NCI-H146 treated with DMSO at 0.1 percent for 48 hours (cell line): ENCODE measurements at regions not wholly inside any gene's neighbourhood (a gene's known extent, or its start where the extent isn't known, plus 50 kb on each side); places are given as distances from the start of the nearest gene placed in this dataset.

Source experiments
- DNase-seq: peaks from one replicate; lab custom pipeline; 2025; ENCODE audit not compliant: unreplicated experiment; lab: John Stamatoyannopoulos, UW

DNA sequence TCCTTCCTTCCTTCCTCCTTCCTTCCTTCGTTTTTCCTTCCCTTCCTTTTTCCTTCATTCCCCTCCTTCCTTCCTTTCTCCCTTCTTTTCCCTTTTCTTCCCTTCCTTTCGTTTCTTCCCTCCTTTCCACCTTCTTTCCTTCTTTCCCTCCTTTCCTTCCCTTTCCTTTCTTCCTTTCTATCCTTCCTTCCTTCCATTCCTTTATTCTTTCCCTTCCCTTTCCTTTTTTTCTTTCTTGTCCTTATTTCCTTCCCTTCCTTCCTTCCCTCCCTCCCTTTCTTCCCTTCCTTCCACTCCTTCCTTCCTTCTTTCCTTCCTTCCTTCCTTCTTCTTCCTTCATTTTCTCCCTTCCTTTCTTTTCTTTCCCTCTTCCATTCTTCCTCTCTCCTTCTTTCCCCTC lies 394.6 kb downstream of the GABRB3 start:
- DNase-seq = no peak

DNA sequence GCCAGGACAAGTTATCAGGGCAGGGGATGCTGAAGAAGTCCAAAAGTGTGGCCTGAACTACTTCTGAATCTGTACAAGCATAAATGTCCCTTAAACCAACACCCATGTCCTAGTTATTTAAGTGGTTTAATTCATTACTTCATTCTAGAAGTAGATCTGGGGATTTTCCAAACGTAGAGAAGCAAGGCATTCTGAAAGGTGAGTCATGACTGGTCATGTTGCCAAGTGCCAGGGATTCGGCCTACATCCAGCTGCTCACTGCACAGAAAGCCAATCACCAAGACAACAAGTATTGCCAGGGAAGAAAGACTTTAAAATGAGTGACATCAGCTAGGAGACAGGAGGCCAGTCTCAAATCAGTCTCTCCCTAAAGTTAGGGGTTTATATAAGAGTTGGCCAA lies 396.6 kb downstream of the GABRB3 start:
- DNase-seq = no peak

DNA sequence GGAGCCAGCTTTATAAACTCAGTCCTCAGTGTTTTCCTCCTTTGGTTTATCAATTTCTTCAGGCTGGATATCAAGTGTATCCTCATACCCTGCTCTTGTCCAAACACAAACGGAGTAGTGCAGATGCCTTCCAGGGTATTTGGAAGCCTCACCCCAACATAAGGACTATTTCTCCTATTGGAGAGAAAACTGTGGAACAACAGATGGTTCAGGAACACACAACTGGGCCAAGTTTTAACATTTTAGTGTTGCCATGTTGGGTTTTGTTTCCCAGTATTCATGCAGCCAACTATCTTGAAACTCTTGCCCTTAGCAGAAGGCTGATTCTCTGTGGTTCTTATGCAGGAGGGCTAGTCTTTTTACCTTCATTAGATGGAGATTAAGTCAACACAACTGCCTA lies 398.1 kb downstream of the GABRB3 start:
- DNase-seq = no peak

DNA sequence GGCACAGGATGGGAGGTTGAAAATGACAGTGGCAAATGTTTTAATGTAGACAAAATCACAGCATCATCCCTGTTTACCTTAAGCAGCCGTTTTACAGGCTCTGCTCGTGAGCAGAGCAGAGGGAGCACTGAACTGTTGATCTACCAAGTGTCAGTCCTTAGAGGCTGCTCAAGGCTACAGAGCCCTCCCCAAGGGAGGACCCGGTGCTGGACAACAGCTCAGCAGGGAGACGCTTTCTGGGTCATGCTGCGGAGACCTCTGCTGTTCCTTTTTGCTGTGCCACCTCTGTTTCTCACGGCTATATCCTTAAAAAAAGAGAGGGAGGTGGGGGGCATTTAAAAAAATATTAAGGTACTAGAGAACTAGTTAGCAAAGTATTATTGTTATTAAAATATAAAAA lies 400.2 kb downstream of the GABRB3 start:
- no peak for DNase-seq

DNA sequence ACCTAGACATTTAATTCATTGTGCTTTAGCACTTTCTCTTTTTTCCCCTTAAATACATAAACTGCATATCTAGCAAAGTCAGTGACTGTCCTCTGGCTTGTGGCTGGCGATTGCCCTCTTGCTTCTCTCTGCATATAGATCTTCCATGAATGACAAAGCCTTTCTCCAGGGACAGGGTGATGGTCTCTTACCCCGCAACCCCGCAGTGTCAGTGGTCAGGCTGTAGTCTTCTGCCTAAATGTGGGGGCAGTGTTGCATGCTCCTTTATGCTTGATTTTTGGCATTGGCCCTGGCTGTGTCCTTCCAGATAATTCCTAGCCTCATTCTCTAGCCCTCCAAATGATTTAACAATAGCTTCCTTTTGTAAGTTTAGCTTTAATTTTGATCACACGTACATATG lies 407.8 kb downstream of the GABRB3 start:
- DNase-seq = no peak

DNA sequence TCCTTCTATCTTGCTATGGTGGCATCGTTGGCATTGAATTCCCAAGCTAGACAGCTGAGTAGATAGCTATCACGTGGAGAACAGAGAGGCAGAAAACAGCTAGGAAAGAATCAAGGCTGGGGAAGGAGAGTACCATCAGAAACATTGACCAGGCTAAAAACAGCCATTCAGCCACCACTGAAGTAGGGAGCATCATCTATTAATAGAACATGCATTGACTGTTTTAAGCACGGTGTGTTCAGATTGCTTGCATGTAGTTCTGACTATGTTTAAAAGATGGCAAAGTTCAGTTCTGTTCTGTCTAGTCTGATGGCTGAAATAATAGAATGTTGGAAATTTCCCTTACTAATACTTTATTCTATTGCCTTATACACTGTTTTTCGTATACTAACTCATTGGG lies 413.0 kb downstream of the GABRB3 start:
- no peak for DNase-seq

DNA sequence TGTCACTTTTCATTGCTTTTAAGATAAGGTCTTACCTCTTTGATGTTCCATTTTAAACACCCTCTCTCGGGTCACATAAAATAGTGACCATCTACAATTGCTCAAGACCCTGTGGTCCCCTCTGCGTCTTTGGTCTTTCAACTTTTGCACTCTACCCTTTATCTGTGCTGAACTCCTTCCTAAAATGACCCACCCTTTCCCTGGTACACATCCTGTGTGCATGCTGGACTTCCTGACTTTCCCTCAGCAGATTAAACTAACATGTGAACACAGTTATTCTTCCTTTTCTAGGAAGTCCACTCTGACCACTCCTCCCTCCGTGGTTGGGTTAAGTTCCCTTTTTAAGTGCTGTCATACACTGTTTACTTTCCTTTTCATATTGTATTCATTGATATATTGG lies 414.2 kb downstream of the GABRB3 start:
- no peak for DNase-seq

DNA sequence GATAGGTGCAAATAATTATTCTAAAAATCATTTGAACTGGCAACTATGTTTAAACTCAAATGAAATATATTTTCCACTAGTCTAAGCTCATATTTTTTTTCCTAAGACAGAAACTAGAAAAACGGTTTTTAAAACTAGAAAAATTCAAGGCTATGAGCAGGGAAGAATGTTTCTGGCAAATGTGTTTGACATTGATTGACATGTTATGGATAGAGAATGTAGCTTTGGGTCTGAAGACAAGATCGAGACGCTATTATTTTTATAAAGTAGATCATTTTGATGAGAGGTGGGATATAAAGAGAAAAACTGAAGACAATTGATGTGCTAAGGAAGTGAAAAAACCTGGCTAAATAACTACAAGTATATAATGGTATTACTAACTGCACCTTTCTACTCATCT lies 415.2 kb downstream of the GABRB3 start:
- no peak for DNase-seq

DNA sequence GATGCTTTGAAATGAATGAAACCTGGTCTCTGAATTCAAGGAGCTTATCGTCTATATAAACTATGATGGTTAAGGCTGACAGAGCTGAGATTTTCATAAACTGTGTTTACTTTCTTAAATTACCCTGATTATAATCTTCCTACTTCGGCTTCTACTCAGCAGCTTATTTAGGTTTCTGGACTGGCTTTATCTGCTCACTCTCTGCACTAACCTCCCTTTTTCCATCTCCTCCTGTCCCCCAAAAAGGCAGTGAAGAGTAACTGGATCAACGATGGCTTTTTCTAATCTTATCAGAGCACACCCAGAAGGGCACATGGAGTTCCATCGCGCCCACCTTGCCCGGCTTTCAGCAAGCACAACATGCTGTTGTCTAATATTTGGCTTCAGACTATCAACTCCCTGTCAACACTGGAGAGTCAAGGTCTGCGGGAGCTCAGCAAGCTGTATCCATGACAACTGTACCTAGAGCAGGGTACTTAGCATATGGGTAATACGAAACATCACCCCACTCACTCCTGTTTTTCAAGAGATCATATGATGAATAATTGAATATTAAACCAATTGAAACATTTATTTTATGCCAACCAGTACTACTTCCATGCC lies 417.3 kb downstream of the GABRB3 start:
- DNase-seq = no peak

DNA sequence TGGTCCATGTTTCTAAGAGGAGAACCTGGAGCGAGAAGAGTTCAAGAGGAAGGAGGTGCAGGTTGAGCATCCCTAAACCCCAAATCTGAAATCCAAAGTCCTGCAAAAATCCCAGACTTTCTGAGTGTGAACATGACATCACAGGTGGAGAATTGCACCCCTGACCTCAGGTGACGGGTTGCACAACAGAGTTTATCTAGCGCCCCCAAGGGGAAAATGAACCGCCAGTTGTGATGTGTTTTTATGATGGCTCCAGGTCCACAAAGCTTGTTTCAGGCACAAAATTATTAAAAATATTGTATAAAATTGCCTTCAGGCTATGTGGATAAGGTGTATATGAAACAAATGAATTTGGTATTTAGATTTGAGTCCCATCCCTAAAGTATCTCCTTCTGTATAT lies 420.0 kb downstream of the GABRB3 start:
- no peak for DNase-seq

DNA sequence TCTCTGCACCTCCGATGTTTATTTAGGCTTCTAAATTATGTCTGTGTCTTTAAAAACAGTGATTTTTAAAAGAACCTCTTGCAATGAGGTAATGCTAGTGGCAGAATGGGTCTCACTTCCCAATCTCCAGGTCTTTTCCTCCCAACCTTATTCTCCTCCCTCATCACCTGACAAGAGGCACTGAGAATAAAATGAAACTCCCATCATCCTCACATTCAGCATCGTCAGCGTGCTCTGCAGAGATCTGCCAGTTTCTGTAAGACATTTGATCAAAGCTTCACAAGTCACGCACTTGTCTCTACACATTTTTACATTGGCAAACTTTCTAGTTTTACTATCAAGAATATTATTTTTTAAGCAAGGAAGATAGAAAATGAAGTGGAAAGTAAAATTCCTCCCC lies 420.5 kb downstream of the GABRB3 start:
- DNase-seq = no peak

DNA sequence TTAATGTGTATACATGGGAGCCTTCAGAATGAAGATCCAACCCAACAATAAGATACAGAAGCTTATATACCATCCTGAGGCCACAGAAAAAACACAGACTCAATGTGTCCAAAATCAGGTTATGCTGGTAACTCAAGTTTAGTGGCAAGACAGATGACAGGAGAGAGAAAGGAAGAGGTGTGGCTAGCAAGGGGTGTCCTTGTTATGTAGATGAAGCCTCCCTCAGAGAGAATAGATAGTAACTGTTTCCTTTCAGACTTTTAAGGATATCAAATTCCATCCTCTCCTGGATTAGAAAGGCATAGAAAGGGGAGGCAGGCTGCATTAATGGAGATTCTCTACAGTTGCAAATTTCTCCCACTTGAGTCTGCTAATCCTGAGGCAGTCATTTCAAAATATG lies 447.4 kb downstream of the GABRB3 start:
- no peak for DNase-seq

DNA sequence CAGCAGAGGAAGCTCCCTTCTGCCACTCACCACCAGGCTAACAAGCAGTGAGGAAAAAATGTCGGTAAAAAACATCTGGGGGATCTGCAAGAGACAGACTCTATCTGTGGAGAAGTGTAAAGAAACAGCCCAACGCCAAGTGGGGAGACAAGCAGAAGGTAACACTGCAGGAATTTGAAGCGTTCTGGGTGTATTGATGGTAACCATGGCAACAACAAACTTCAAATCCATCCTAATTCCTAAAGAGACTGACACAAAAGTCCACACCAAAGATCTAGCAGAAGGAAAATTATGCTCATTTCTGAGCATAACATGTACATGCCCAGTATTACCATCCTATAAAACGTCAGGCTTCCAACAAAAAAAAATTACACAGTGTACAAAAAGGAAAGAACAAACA lies 449.3 kb downstream of the GABRB3 start:
- DNase-seq = no peak

DNA sequence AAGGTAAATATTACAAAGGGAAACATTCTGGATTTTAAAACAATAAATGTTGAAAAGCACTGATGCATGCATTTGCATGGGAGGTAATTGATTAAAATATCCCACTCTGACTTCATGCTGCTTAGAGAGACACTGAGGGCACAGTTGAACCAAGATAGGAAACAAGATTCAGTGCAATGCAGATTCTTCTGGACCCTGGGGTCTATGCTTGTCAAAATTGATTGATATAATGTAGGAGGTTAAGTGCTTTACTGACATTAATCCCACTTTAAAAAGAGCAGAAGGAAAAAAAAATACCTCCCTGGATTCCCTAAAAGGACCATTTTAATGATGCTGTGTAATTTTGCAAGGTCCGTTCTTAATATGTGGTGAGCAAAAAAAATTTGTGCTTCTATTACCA lies 454.2 kb downstream of the GABRB3 start:
- DNase-seq = no peak

DNA sequence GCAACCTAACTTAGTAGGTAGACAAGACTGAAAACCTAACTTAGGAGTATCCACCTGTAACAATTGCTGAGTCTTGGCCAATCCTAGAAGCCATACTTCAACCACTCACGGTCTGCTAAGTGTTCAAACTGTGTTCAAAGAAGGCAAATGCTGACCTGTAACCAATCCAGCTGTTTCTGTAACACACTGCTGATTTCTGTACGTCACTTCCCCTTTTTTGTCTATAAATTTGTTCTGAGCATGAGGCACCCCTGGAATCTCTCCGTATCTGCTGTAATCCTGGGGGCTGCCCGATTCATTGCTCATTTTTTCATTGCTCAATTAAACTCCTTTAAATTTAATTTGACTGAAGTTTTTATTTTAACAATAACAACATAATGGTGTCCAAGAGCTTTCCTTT lies 451.4 kb upstream of the ATP10A start:
- no peak for DNase-seq

DNA sequence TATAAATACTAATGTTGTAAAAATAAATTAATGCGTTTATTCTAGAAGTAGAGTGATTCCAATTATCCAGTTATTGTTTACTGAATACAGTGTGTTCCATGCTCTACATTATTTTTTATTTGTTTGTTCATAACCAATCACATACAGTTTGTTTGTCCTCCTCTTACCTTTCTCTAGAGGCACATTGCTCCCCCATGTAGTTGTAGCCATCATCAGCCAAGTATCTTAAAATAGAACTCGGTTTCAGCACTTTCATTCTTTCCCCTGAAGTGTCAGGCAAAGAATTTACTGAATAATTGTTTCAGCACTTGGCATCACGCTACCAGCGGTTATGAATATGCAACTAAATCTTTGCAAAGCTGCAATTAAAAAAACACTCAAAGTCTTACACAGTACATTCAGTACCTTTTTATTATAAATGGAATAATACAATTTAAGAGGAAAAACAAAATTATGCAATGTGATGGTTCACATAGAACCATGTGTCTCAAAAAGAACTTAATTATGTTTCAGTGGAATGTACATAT lies 448.6 kb upstream of the ATP10A start:
- no peak for DNase-seq

DNA sequence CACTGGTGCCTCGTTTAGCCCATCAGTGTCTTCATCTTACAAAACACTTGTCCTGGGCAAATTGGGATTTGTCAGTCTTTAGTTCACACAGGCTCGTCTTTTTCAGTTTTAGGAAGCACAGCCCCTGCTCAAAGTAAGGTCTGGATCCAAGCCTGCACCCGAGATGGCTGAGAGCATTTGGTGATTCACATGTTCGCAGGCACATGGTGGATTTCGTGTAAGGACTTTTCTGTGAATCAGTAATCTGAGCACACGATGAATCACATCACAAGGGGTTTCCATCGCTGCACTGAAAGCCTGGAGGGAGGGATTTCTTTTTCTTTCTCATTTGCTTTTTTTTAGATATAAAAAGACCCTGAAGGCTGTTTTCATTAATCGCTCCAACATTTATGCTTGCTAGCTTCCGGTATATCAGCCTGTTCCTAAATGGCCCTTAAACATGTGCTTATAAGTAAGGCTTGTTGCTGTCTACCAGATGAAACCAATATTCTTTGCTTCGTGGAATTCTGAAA lies 435.6 kb upstream of the ATP10A start:
- DNase-seq = no peak

DNA sequence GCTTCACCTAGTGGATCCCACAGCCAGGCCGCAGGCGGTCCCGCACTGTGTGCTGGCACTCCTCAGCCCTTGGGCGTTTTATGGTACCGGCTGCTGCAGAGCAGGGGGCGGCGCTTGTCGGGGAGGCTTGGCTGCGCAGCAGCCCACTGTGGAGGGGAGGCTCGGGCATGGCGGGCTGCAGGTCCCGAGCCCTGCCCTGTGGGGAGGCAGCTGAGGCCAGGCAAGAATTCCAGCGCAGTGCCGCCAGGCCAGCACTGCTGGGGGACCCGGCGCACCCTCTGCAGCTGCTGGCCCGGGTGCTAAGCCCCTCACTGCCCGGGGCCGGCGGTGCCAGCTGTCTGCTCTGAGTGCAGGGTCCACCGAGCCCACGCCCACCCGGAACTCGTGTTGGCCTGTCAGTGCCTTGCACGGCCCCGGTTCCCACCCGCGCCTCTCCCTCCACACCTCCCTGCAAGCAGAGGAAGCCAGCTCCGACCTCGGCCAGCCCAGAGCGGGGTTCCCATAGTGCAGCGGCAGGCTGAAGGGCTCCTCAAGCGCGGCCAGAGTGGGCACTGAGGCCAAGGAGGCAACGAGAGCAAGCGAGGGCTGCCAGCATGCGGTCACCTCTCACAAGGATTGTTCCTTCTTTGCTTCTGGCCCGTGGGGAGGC lies 435.0 kb upstream of the ATP10A start:
- DNase-seq = no peak

DNA sequence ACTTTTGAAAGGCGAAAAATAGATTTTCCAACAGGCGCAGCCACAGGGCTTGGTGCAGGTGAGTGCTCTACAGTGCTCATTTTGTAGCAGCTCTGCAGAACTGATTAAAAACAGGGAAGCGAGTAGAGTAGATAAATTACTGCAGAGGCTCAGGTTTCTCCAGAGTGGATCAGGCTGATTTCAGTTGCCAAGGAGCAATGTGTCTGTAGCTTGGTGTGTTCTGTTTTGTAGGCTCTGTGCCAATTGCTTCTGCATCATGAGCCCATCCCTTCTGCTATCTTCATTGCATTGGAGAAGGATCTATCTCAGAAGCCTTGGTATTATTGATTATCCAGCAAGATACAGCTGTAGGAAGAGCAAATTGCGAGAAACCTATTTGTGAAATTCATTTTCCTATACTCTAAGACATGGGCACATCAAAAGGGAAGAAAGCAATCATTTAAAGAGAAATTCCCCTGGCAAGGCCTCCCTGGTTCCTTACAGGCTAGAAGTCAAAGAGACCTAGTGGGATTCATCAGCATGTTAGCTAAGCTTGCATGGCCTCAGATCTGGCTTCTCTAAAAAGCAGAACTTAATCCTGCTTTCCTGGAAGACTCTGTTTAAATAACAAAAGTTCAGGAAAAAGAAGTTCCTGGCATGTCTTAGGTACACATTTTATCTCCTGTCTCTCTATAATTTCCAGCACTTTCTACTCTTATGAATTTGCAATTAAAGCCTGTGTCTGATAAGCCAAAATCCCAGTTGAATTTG lies 432.4 kb upstream of the ATP10A start:
- DNase-seq = no peak

DNA sequence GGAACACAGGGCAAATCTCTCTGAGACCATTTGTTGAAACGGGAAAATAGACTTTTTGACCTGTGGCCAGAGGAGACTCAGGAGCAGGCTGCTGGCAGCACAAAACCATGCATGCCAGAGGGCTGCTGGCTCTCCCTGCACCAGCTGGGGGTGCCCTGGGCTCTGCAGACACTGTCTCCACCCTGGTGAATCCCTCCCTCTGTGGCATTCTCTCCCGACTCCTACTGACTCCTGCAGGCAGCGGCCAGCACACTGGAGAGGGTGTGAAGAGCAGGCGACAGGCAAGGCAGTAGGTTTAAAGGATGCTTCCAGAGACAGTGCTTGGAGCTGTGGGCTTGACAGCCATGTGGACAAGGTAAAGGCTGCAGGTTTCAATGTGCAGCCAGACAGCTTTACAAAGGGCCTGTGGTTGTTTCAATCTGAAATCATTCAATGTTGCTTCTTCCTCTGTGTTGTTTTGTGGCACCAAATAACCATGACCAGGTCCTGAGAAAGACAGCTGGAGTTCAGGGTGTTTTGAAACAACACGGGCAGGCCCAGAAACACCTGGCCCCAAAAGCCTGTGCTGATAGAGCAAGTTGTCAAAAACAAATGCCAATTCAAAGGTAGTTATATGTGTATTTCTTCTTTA lies 431.0 kb upstream of the ATP10A start:
- no peak for DNase-seq

DNA sequence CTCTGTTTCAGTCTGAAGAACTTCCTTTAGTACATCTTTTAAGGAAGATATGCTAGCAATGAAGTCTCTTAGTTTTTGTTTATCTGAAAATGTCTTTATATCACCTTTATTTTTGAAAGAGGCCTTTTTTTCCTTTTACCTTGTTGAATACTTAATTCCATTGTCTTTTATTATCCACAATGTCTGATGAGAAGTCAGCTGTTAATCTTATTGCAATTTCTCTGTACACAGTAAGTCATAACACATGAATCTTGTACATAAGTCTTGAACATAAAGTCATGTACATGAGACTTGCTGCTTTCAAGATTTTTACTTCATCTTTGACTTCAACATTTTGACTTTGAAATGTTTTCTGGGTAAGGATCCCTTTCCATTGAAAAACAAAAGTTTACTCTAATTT lies 424.3 kb upstream of the ATP10A start:
- DNase-seq = no peak

DNA sequence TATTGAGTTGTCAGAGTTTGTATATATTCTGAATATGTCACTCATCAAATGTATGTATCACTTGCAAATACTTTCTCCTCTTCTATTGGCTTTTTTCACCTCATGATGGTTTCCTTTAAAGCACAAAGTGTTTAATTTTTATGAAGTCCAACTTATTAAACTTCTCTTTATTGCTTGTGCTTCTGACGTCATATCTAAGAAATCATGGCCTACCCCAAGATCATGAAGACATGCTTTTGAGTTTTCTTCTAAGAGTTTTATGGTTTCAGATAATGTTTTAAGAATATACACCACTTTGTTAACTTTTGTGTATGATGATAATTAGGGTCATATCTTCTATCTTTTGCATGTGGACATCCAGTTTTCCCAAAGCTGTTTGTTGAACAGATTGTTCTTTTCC lies 417.2 kb upstream of the ATP10A start:
- DNase-seq = no peak
